ENCODE measurements at regions not wholly inside any gene's neighbourhood (a gene's known extent, or its start where the extent isn't known, plus 50 kb on each side); places are given as distances from the start of the nearest gene placed in this dataset.

- DNase-seq (ENCODE audit: low read depth in 1 of 2, low spot score in 1 of 2) (no peak), FAIRE-seq (no peak), ATAC-seq (no peak)
- no peak overlapping the region for H3K27ac ChIP-seq
- TF ChIP-seq PBX3 (IDR thresholded peaks at IDR 0.05) (no peak), KDM1A (IDR thresholded peaks at IDR 0.05; ENCODE audit: low read depth) (no peak), USF2 (IDR thresholded peaks at IDR 0.05) (no peak), MAFK (IDR thresholded peaks at IDR 0.05; ENCODE audit: partially characterized antibody) (no peak), SREBF2 (IDR thresholded peaks at IDR 0.05) (no peak), ZC3H11A (IDR thresholded peaks at IDR 0.05) (no peak), KDM5A (IDR thresholded peaks at IDR 0.05) (no peak), HEYL (CRISPR knock-in tag; IDR thresholded peaks at IDR 0.05) (no peak), FOXS1 (CRISPR knock-in tag; IDR thresholded peaks at IDR 0.05) (no peak), JUNB (IDR thresholded peaks at IDR 0.05) (no peak), NFE2L2 (conservative IDR thresholded peaks at IDR 0.05; ENCODE audit: low read length) (no peak), POLR2A (IDR thresholded peaks at IDR 0.05; ENCODE audit: low read length) (no peak), ZNF302 (CRISPR knock-in tag; IDR thresholded peaks at IDR 0.05) (no peak), CHD2 (IDR thresholded peaks at IDR 0.05; ENCODE audit: low read length, partially characterized antibody) (no peak), TP53 (CRISPR knock-in tag; IDR thresholded peaks at IDR 0.05) (no peak), FOSL2 (IDR thresholded peaks at IDR 0.05) (no peak), FOSL2 (CRISPR knock-in tag; IDR thresholded peaks at IDR 0.05) (no peak), RNF2 (IDR thresholded peaks at IDR 0.05; ENCODE audit: borderline replicate concordance, low read depth) (no peak), REST (IDR thresholded peaks at IDR 0.05) (no peak), NR3C1 (IDR thresholded peaks at IDR 0.05) (no peak)
- TF ChIP-seq, protein P1, sequence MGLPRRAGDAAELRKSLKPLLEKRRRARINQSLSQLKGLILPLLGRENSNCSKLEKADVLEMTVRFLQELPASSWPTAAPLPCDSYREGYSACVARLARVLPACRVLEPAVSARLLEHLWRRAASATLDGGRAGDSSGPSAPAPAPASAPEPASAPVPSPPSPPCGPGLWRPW (IDR thresholded peaks at IDR 0.05), result no peak
- 53% methylated on average over 23 of the region's 28 CpGs for WGBS (ENCODE audit: missing lambda C conversion rate)
- POLR2A ChIA-PET, result no interaction called here
- H3K4me1 ChIP-seq, result no peaks in the 10 kb centered on the region
- no peak overlapping the region for H3K4me3 ChIP-seq
- CTCF ChIA-PET, result no interaction called here
- no peak overlapping the region for H3K4me2 ChIP-seq
- H3K9me3 ChIP-seq, result no peaks in the 10 kb centered on the region
Measured at GRCh38 chr14:104389326-104390220, 190.0 kb upstream of the C14orf180 start.

- H3K4me2 ChIP-seq, result no peak overlapping the region
- no peaks in the 10 kb centered on the region for H3K4me1 ChIP-seq
- H3K27ac ChIP-seq, result no peak overlapping the region
- CTCF ChIA-PET, result interaction anchor here (1.2 kb wide), 1 partner anchor 54 kb away, joined by 3 read pairs; no protein-coding TSS in a partner anchor
- H3K9me3 ChIP-seq, result no peaks in the 10 kb centered on the region
- POLR2A ChIA-PET, result no interaction called here
- FAIRE-seq (no peak), ATAC-seq (no peak; a peak in 1 of 6 replicates), DNase-seq (ENCODE audit: low read depth in 1 of 2, low spot score in 1 of 2) (no peak)
- 47% methylated on average over 27 of the region's 27 CpGs for WGBS (ENCODE audit: missing lambda C conversion rate)
- H3K4me3 ChIP-seq, result no peak overlapping the region
- no peak for TF ChIP-seq ESRRA (IDR thresholded peaks at IDR 0.05; ENCODE audit: borderline replicate concordance, low read length)
- TF ChIP-seq ZFP36 (IDR thresholded peaks at IDR 0.05; ENCODE audit: borderline replicate concordance, partially characterized antibody), result no peak
- TF ChIP-seq, protein P2, sequence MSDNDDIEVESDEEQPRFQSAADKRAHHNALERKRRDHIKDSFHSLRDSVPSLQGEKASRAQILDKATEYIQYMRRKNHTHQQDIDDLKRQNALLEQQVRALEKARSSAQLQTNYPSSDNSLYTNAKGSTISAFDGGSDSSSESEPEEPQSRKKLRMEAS (IDR thresholded peaks at IDR 0.05), result no peak
Measured at GRCh38 chr14:104390221-104390931, 189.2 kb upstream of the C14orf180 start.

Measured in A549 (cell line).